Panc1 (cell line): ENCODE measurements at regions not wholly inside any gene's neighbourhood (a gene's known extent, or its start where the extent isn't known, plus 50 kb on each side); places are given as distances from the start of the nearest gene placed in this dataset.

Experiments
- ATAC-seq: fragments of 200-7000 bp; cut with Tn5 transposase; 2 replicates; pipeline ENCODE4 v1.9.1; 2020; ENCODE audit warnings: mild to moderate bottlenecking, moderate library complexity
- BruUV-seq: library from RNA; stranded (reverse); fragments of 400-500 nt; replicated peaks from 2 replicates; lab custom pipeline; 2021; lab: Mats Ljungman, UMichigan
- CTCF ChIA-PET: fragments of 300-600 bp; sonication (Branson Sonifier 250); formaldehyde crosslinking; loops from one replicate; lab custom pipeline; 2022; ENCODE audit warnings: antibody characterized with exemption; lab: Charles Lee
- POLR2A ChIA-PET: fragments of 300-600 bp; sonication (Branson Sonifier 250); formaldehyde crosslinking; loops from one replicate; lab custom pipeline; 2022; ENCODE audit warnings: antibody characterized with exemption; lab: Charles Lee
- DNase-seq: peaks from one replicate; pipeline ENCODE4 v3.0.0-alpha.2; 2010; ENCODE audit warnings: low read depth, low spot score
- H3K27ac ChIP-seq: 2 replicates; pipeline ENCODE4 v1.5.1; 2011; ENCODE audit warnings: mild to moderate bottlenecking, low read length, inconsistent platforms
- H3K27me3 ChIP-seq: fragments of 200-500 bp; sonication (Bioruptor generic); 2 replicates; pipeline ENCODE4 v1.6.0; 2014; ENCODE audit warnings: low read length, inconsistent platforms; ENCODE audit not compliant: control insufficient read depth, insufficient read depth
- H3K36me3 ChIP-seq: fragments of 200-500 bp; sonication (Bioruptor generic); 2 replicates; pipeline ENCODE4 v1.5.1; 2014; ENCODE audit warnings: inconsistent platforms, mild to moderate bottlenecking, low read length, moderate library complexity; ENCODE audit not compliant: control insufficient read depth, insufficient read depth
- H3K4me1 ChIP-seq: 2 replicates; pipeline ENCODE4 v1.5.1; 2011; ENCODE audit warnings: inconsistent platforms, mild to moderate bottlenecking, low read length, moderate library complexity; ENCODE audit not compliant: control insufficient read depth, insufficient read depth
- H3K4me3 ChIP-seq, 2 experiments: 2 replicates each; pipeline ENCODE4 v1.5.1; 2011 to 2012; ENCODE audit warnings: low read depth in 2 of 2, low read length in 2 of 2, mild to moderate bottlenecking in 2 of 2, inconsistent platforms in 1 of 2, moderate library complexity in 1 of 2
- H3K9me3 ChIP-seq: fragments of 200-500 bp; sonication (Bioruptor generic); 2 replicates; pipeline ENCODE4 v1.5.1; 2014; ENCODE audit warnings: low read depth, mild to moderate bottlenecking, inconsistent platforms, low read length, moderate library complexity; ENCODE audit not compliant: control insufficient read depth, insufficient read depth
- POLR2AphosphoS5 ChIP-seq: IDR thresholded peaks from 2 replicates; pipeline ENCODE4 v1.6.1; 2012; ENCODE audit warnings: mild to moderate bottlenecking, low read depth, low read length, moderate library complexity
- SIN3A ChIP-seq: IDR thresholded peaks from 2 replicates; pipeline ENCODE4 v1.6.1; 2012; ENCODE audit warnings: low read depth, mild to moderate bottlenecking, low read length, moderate library complexity, borderline replicate concordance; ENCODE audit not compliant: insufficient read depth
- TCF7L2 ChIP-seq: IDR thresholded peaks from 2 replicates; pipeline ENCODE4 v1.6.1; 2011; ENCODE audit warnings: mild to moderate bottlenecking, low read depth, low read length, inconsistent platforms
- in situ Hi-C: cut with HindIII; loops from 2 replicates; pipeline ENCODE4 v1.10.0; 2016; ENCODE audit warnings: low sequenced_read_pairs, low pct_unique_long_range_greater_than_20kb
- intact Hi-C: fragments of 100-400 bp; cut with micrococcal nuclease; formaldehyde crosslinking; loops from one replicate; pipeline ENCODE4 v1.10.0; 2022; ENCODE audit not compliant: unreplicated experiment
- TF ChIP-seq, protein P1 (sequence below): fragments of 450-650 bp; IDR thresholded peaks from 2 replicates; pipeline ENCODE4 v1.5.1; 2017; ENCODE audit warnings: mild to moderate bottlenecking
- TF ChIP-seq, protein P2 (sequence below), 2 experiments: IDR thresholded peaks; 2 replicates each; pipeline ENCODE4 v1.6.1; 2011 to 2012; ENCODE audit warnings: low read depth in 2 of 2, control low read depth in 1 of 2, low read length in 1 of 2, mild to moderate bottlenecking in 1 of 2, moderate library complexity in 1 of 2; ENCODE audit not compliant: insufficient read depth in 1 of 2

DNA sequence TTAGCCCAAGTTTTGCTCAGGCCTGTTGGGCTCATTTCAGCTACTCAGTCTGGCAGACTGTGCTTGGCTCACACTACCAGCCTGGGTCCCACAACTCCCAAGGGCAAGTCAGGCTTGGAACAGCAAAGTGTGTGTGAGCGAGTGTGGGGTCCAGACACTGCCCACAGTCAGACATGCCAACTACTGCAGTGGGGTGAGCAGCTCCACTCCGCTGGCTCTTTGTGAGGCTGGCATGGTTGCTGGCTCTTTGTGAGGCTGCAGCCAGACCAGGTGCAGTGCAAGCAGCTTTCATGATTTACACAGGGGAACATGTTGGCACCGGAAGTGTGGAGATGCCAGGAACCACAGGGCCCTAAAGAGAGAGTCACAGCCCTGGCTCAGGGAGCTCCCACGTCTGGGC lies 606.7 kb upstream of the FAM174A start:
- ChIA-PET POLR2A (no interaction called here), CTCF (no interaction called here)
- Histone ChIP-seq H3K4me1 (no peaks in the 10 kb centered on the region), H3K9me3 (no peaks in the 10 kb centered on the region), H3K36me3 (no peaks in the 10 kb centered on the region), H3K27ac (no peak overlapping the region), H3K27me3 (no peaks in the 10 kb centered on the region), H3K4me3 (no peak overlapping the region)
- ATAC-seq (no peak), DNase-seq (no peak)
- no TSS peak for BruUV-seq
- TF ChIP-seq, protein P1, sequence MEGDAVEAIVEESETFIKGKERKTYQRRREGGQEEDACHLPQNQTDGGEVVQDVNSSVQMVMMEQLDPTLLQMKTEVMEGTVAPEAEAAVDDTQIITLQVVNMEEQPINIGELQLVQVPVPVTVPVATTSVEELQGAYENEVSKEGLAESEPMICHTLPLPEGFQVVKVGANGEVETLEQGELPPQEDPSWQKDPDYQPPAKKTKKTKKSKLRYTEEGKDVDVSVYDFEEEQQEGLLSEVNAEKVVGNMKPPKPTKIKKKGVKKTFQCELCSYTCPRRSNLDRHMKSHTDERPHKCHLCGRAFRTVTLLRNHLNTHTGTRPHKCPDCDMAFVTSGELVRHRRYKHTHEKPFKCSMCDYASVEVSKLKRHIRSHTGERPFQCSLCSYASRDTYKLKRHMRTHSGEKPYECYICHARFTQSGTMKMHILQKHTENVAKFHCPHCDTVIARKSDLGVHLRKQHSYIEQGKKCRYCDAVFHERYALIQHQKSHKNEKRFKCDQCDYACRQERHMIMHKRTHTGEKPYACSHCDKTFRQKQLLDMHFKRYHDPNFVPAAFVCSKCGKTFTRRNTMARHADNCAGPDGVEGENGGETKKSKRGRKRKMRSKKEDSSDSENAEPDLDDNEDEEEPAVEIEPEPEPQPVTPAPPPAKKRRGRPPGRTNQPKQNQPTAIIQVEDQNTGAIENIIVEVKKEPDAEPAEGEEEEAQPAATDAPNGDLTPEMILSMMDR, result no peak
- TF ChIP-seq, protein P2, sequence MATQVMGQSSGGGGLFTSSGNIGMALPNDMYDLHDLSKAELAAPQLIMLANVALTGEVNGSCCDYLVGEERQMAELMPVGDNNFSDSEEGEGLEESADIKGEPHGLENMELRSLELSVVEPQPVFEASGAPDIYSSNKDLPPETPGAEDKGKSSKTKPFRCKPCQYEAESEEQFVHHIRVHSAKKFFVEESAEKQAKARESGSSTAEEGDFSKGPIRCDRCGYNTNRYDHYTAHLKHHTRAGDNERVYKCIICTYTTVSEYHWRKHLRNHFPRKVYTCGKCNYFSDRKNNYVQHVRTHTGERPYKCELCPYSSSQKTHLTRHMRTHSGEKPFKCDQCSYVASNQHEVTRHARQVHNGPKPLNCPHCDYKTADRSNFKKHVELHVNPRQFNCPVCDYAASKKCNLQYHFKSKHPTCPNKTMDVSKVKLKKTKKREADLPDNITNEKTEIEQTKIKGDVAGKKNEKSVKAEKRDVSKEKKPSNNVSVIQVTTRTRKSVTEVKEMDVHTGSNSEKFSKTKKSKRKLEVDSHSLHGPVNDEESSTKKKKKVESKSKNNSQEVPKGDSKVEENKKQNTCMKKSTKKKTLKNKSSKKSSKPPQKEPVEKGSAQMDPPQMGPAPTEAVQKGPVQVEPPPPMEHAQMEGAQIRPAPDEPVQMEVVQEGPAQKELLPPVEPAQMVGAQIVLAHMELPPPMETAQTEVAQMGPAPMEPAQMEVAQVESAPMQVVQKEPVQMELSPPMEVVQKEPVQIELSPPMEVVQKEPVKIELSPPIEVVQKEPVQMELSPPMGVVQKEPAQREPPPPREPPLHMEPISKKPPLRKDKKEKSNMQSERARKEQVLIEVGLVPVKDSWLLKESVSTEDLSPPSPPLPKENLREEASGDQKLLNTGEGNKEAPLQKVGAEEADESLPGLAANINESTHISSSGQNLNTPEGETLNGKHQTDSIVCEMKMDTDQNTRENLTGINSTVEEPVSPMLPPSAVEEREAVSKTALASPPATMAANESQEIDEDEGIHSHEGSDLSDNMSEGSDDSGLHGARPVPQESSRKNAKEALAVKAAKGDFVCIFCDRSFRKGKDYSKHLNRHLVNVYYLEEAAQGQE (IDR thresholded peaks at IDR 0.05; ENCODE audit: insufficient read depth in 1 of 2, low read depth in 2 of 2, low read length in 1 of 2), result no peak
- TF ChIP-seq SIN3A (no peak), POLR2AphosphoS5 (no peak), TCF7L2 (no peak)
- intact Hi-C loops, result no loop called here
- in situ Hi-C loops, result no loop called here

DNA sequence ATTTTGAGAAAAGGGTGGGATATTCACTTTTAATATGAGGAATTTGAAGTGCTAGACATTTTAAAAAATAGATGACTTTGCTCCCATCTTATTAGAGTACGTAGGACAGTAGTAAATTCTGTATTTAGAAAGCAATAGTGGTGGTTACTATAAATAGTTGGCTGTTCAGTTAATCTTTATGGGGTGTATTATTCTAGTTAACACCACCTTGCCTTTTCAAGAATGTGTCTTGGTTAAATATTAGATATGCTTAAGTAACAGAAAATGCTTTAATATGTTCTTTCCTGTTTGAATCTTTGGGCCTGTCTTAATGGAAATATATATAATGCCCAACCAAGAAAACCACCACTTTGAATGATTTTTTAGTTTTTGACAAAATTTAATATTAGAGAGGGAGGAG lies 608.7 kb upstream of the FAM174A start:
- CTCF ChIA-PET, result no interaction called here
- in situ Hi-C loops, result no loop called here
- DNase-seq, result no peak
- no peak for ATAC-seq
- Histone ChIP-seq H3K4me1 (peaks cover 3% of the 10 kb centered on the region; the same call in 1 of the 2 replicates), H3K4me3 (no peak overlapping the region), H3K9me3 (no peaks in the 10 kb centered on the region), H3K27ac (no peak overlapping the region), H3K27me3 (no peaks in the 10 kb centered on the region), H3K36me3 (no peaks in the 10 kb centered on the region)
- no TSS peak for BruUV-seq
- POLR2A ChIA-PET, result no interaction called here
- TF ChIP-seq, protein P1, result no peak
- TF ChIP-seq SIN3A (no peak), TCF7L2 (no peak), POLR2AphosphoS5 (no peak)
- TF ChIP-seq, protein P2 (IDR thresholded peaks at IDR 0.05; ENCODE audit: insufficient read depth in 1 of 2, low read depth in 2 of 2, low read length in 1 of 2), result no peak
- intact Hi-C loops, result no loop called here
